HepG2 (cell line): ENCODE measurements at regions not wholly inside any gene's neighbourhood (a gene's known extent, or its start where the extent isn't known, plus 50 kb on each side); places are given as distances from the start of the nearest gene placed in this dataset.

Source experiments
- ATAC-seq: fragments of 200-7000 bp; cut with Tn5 transposase; 3 replicates; pipeline ENCODE4 v1.9.1; 2020; ENCODE audit warnings: mild to moderate bottlenecking, moderate library complexity
- BruUV-seq: library from RNA; stranded (reverse); fragments of 400-500 nt; replicated peaks from 2 replicates; lab custom pipeline; 2021; lab: Mats Ljungman, UMichigan
- CTCF ChIA-PET: fragments of 300-600 bp; formaldehyde crosslinking; extraction: SDS; loops from one replicate; lab custom pipeline; 2021; ENCODE audit warnings: low total read pairs, inconsistent platforms, low intra/inter-chr PET ratio; lab: Yijun Ruan, JAX
- POLR2A ChIA-PET: fragments of 350-600 bp; sonication (Branson Sonifier 250); formaldehyde crosslinking; loops from one replicate; lab custom pipeline; 2020; ENCODE audit warnings: antibody characterized with exemption, inconsistent platforms; lab: Yijun Ruan, JAX
- DNase-seq: peaks from one replicate; pipeline ENCODE4 v3.0.0-alpha.2; 2015; ENCODE audit warnings: low spot score
- FAIRE-seq: peaks from 3 replicates; lab custom pipeline; 2011; peaks lifted over from hg19 to GRCh38; lab: Jason Lieb, UNC
- H2AFZ ChIP-seq: one replicate; pipeline ENCODE4 v1.6.1; 2011; ENCODE audit warnings: low read length, inconsistent platforms
- H3K27ac ChIP-seq: fragments of 300-600 bp; 3 replicates; pipeline ENCODE4 v1.8.0; 2011; ENCODE audit warnings: mixed run types, mild to moderate bottlenecking, mixed read lengths, low read length, inconsistent platforms; ENCODE audit not compliant: insufficient read depth; ENCODE audit errors: extremely low read length
- H3K27me3 ChIP-seq, 2 experiments: fragments of 200-600 bp in 1 of 2; 2 replicates in 1 of 2; 3 replicates in 1 of 2; pipeline versions ENCODE4 v1.6.0 to v1.8.0; 2011; ENCODE audit warnings: low read length in 2 of 2, mild to moderate bottlenecking in 2 of 2, moderate library complexity in 2 of 2, inconsistent platforms in 1 of 2; ENCODE audit not compliant: insufficient read depth in 2 of 2, control insufficient read depth in 1 of 2
- H3K36me3 ChIP-seq, 2 experiments: fragments of 200-600 bp in 1 of 2; replicated peaks in 1 of 2; 2 replicates in 1 of 2; 3 replicates in 1 of 2; pipeline versions ENCODE4 v1.5.1 to v1.8.0; 2011; ENCODE audit warnings: low read length in 2 of 2, inconsistent platforms in 1 of 2; ENCODE audit not compliant: insufficient read depth in 2 of 2, control insufficient read depth in 1 of 2
- H3K4me1 ChIP-seq: 2 replicates; pipeline ENCODE4 v1.5.1; 2012; ENCODE audit warnings: low read length, inconsistent platforms; ENCODE audit not compliant: insufficient read depth
- H3K4me2 ChIP-seq: 2 replicates; pipeline ENCODE4 v1.6.0; 2011; ENCODE audit warnings: low read depth, low read length, inconsistent platforms
- H3K4me3 ChIP-seq, 3 experiments: fragments of 200-600 bp in 1 of 3; sonication (generic), shearing (Covaris generic) in 1 of 3; replicated peaks in 1 of 3; 2 replicates each; pipeline ENCODE4 v1.5.1; 2011 to 2016; ENCODE audit warnings: low read length in 3 of 3, inconsistent platforms in 2 of 3, low read depth in 2 of 3, mild to moderate bottlenecking in 2 of 3, control low read depth in 1 of 3, mixed read lengths in 1 of 3; ENCODE audit not compliant: insufficient read depth in 1 of 3
- H3K79me2 ChIP-seq: one replicate; pipeline ENCODE4 v1.6.1; 2011; ENCODE audit warnings: low read length, inconsistent platforms; ENCODE audit not compliant: insufficient read depth
- H3K9ac ChIP-seq: 2 replicates; pipeline ENCODE4 v1.6.0; 2011; ENCODE audit warnings: mild to moderate bottlenecking, low read depth, low read length, inconsistent platforms; ENCODE audit not compliant: insufficient read depth
- H3K9me3 ChIP-seq: 2 replicates; pipeline ENCODE4 v1.5.1; 2012; ENCODE audit warnings: mild to moderate bottlenecking, low read length
- H4K20me1 ChIP-seq: 2 replicates; pipeline ENCODE4 v1.6.0; 2011; ENCODE audit warnings: inconsistent platforms, mild to moderate bottlenecking, low read length, moderate library complexity; ENCODE audit not compliant: insufficient read depth
- NFE2L1 ChIP-seq: sonication (generic); formaldehyde crosslinking; IDR thresholded peaks from 2 replicates; pipeline ENCODE4 v1.4.0; 2020; ENCODE audit warnings: missing genetic modification reagents, mild to moderate bottlenecking, borderline replicate concordance
- RAD21 ChIP-seq: fragments of 450-650 bp; formaldehyde crosslinking; IDR thresholded peaks from 2 replicates; pipeline ENCODE4 v1.5.0; 2020; ENCODE audit warnings: mild to moderate bottlenecking
- TAF15 ChIP-seq: fragments of 200-400 bp; formaldehyde crosslinking; IDR thresholded peaks from one replicate; pipeline ENCODE4 v1.6.1; 2018; ENCODE audit warnings: mild to moderate bottlenecking, low read depth, low read length; ENCODE audit not compliant: poor library complexity, severe bottlenecking
- ZNF292 ChIP-seq: sonication (generic); formaldehyde crosslinking; IDR thresholded peaks from 2 replicates; pipeline ENCODE4 v1.8.1; 2022; ENCODE audit warnings: mild to moderate bottlenecking, low read depth, missing genetic modification reagents, borderline replicate concordance
- ZNF350 ChIP-seq: sonication (generic); formaldehyde crosslinking; IDR thresholded peaks from 2 replicates; pipeline ENCODE4 v1.4.0; 2020; ENCODE audit warnings: mild to moderate bottlenecking, low read depth, missing genetic modification reagents, borderline replicate concordance
- ZNF629 ChIP-seq: sonication (generic); formaldehyde crosslinking; conservative IDR thresholded peaks from 2 replicates; pipeline ENCODE4 v1.5.0; 2020; ENCODE audit warnings: missing genetic modification reagents
- WGBS: methylation state at CpG from one replicate; pipeline ENCODE4 v1.1.6; 2017; ENCODE audit warnings: low lambda C conversion rate; 5-methylcytosine and 5-hydroxymethylcytosine counted together
- in situ Hi-C: cut with HindIII; loops from 2 replicates; pipeline ENCODE4 v1.10.0; 2017; ENCODE audit warnings: low pct_unique_long_range_greater_than_20kb; ENCODE audit not compliant: extremely low pct_ligation_motif_present
- intact Hi-C: fragments of 100-400 bp; cut with micrococcal nuclease; formaldehyde crosslinking; loops from one replicate; pipeline ENCODE4 v1.10.0; 2022; ENCODE audit not compliant: unreplicated experiment
- TF ChIP-seq, protein P1 (sequence below): sonication (generic); formaldehyde crosslinking; IDR thresholded peaks from 2 replicates; pipeline ENCODE4 v1.4.0; 2020; ENCODE audit warnings: missing genetic modification reagents, borderline replicate concordance
- TF ChIP-seq, protein P2 (sequence below): sonication (generic); formaldehyde crosslinking; conservative IDR thresholded peaks from 2 replicates; pipeline ENCODE4 v1.8.0; 2022; ENCODE audit warnings: low read depth, missing genetic modification reagents
- TF ChIP-seq, protein P3 (sequence below): sonication (generic); formaldehyde crosslinking; IDR thresholded peaks from 2 replicates; pipeline ENCODE4 v1.4.0; 2020; ENCODE audit warnings: missing genetic modification reagents; ENCODE audit errors: not compliant biosample characterization
- TF ChIP-seq, protein P4 (sequence below): sonication (generic); formaldehyde crosslinking; conservative IDR thresholded peaks from 2 replicates; pipeline ENCODE4 v1.8.0; 2022; ENCODE audit warnings: mild to moderate bottlenecking, moderate library complexity, missing genetic modification reagents
- TF ChIP-seq, protein P5 (sequence below): IDR thresholded peaks from 2 replicates; pipeline ENCODE4 v1.6.1; 2018; ENCODE audit warnings: missing genetic modification reagents, mild to moderate bottlenecking, missing compliant biosample characterization
- TF ChIP-seq, protein P6 (sequence below): sonication (generic); formaldehyde crosslinking; IDR thresholded peaks from 2 replicates; pipeline ENCODE4 v1.8.0; 2022; ENCODE audit warnings: missing genetic modification reagents, mild to moderate bottlenecking, borderline replicate concordance

DNA sequence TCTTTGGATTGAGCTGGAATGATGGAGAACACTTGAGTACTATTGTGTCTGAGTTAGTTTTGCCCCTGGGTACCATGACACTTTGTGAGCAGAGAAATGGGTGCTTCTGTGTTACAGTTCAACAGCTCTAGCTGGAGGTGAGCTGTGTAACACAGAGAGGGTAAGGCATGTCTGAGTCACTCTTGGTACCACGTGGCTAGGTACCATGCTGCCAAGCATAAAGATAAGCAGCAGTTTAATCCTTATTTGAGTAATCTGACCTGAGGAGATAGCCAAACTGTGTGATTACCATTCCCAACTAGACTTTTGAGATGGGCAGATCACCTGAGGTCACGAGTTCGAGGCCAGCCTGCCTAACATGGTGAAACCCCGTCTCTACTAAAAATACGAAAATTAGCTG, 122.0 kb downstream of the OLFM4 start:
- WGBS = 5% methylated on average over 4 of the region's 5 CpGs
- ATAC-seq = no peak
- TF ChIP-seq TAF15 (no peak), ZNF350 (no peak), ZNF629 (CRISPR knock-in tag) (no peak), NFE2L1 (CRISPR knock-in tag) (no peak), RAD21 (CRISPR knock-in tag) (no peak), ZNF292 (CRISPR knock-in tag) (no peak)
- TF ChIP-seq, protein P1, sequence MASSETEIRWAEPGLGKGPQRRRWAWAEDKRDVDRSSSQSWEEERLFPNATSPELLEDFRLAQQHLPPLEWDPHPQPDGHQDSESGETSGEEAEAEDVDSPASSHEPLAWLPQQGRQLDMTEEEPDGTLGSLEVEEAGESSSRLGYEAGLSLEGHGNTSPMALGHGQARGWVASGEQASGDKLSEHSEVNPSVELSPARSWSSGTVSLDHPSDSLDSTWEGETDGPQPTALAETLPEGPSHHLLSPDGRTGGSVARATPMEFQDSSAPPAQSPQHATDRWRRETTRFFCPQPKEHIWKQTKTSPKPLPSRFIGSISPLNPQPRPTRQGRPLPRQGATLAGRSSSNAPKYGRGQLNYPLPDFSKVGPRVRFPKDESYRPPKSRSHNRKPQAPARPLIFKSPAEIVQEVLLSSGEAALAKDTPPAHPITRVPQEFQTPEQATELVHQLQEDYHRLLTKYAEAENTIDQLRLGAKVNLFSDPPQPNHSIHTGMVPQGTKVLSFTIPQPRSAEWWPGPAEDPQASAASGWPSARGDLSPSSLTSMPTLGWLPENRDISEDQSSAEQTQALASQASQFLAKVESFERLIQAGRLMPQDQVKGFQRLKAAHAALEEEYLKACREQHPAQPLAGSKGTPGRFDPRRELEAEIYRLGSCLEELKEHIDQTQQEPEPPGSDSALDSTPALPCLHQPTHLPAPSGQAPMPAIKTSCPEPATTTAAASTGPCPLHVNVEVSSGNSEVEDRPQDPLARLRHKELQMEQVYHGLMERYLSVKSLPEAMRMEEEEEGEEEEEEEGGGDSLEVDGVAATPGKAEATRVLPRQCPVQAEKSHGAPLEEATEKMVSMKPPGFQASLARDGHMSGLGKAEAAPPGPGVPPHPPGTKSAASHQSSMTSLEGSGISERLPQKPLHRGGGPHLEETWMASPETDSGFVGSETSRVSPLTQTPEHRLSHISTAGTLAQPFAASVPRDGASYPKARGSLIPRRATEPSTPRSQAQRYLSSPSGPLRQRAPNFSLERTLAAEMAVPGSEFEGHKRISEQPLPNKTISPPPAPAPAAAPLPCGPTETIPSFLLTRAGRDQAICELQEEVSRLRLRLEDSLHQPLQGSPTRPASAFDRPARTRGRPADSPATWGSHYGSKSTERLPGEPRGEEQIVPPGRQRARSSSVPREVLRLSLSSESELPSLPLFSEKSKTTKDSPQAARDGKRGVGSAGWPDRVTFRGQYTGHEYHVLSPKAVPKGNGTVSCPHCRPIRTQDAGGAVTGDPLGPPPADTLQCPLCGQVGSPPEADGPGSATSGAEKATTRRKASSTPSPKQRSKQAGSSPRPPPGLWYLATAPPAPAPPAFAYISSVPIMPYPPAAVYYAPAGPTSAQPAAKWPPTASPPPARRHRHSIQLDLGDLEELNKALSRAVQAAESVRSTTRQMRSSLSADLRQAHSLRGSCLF (CRISPR knock-in tag) = no peak
- TF ChIP-seq, protein P2, sequence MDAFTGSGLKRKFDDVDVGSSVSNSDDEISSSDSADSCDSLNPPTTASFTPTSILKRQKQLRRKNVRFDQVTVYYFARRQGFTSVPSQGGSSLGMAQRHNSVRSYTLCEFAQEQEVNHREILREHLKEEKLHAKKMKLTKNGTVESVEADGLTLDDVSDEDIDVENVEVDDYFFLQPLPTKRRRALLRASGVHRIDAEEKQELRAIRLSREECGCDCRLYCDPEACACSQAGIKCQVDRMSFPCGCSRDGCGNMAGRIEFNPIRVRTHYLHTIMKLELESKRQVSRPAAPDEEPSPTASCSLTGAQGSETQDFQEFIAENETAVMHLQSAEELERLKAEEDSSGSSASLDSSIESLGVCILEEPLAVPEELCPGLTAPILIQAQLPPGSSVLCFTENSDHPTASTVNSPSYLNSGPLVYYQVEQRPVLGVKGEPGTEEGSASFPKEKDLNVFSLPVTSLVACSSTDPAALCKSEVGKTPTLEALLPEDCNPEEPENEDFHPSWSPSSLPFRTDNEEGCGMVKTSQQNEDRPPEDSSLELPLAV (CRISPR knock-in tag) = no peak
- TF ChIP-seq, protein P3, sequence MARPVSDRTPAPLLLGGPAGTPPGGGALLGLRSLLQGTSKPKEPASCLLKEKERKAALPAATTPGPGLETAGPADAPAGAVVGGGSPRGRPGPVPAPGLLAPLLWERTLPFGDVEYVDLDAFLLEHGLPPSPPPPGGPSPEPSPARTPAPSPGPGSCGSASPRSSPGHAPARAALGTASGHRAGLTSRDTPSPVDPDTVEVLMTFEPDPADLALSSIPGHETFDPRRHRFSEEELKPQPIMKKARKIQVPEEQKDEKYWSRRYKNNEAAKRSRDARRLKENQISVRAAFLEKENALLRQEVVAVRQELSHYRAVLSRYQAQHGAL (CRISPR knock-in tag) = no peak
- TF ChIP-seq, protein P4, sequence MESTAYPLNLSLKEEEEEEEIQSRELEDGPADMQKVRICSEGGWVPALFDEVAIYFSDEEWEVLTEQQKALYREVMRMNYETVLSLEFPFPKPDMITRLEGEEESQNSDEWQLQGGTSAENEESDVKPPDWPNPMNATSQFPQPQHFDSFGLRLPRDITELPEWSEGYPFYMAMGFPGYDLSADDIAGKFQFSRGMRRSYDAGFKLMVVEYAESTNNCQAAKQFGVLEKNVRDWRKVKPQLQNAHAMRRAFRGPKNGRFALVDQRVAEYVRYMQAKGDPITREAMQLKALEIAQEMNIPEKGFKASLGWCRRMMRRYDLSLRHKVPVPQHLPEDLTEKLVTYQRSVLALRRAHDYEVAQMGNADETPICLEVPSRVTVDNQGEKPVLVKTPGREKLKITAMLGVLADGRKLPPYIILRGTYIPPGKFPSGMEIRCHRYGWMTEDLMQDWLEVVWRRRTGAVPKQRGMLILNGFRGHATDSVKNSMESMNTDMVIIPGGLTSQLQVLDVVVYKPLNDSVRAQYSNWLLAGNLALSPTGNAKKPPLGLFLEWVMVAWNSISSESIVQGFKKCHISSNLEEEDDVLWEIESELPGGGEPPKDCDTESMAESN (CRISPR knock-in tag) = no peak
- TF ChIP-seq, protein P5, sequence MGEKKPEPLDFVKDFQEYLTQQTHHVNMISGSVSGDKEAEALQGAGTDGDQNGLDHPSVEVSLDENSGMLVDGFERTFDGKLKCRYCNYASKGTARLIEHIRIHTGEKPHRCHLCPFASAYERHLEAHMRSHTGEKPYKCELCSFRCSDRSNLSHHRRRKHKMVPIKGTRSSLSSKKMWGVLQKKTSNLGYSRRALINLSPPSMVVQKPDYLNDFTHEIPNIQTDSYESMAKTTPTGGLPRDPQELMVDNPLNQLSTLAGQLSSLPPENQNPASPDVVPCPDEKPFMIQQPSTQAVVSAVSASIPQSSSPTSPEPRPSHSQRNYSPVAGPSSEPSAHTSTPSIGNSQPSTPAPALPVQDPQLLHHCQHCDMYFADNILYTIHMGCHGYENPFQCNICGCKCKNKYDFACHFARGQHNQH = no peak
- TF ChIP-seq, protein P6, sequence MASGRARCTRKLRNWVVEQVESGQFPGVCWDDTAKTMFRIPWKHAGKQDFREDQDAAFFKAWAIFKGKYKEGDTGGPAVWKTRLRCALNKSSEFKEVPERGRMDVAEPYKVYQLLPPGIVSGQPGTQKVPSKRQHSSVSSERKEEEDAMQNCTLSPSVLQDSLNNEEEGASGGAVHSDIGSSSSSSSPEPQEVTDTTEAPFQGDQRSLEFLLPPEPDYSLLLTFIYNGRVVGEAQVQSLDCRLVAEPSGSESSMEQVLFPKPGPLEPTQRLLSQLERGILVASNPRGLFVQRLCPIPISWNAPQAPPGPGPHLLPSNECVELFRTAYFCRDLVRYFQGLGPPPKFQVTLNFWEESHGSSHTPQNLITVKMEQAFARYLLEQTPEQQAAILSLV (CRISPR knock-in tag) = no peak

More for the DNA sequence above, 122.0 kb downstream of the OLFM4 start:
- no peak overlapping the region for H2AFZ ChIP-seq
- H3K4me2 ChIP-seq = no peak overlapping the region
- H3K9ac ChIP-seq = no peak overlapping the region
- FAIRE-seq = no peak
- H3K27ac ChIP-seq = no peak overlapping the region
- no peaks in the 10 kb centered on the region for H3K4me1 ChIP-seq
- intact Hi-C loops = loop anchor here (5.0 kb wide), 1 partner anchor 543 kb away; no protein-coding TSS in a partner anchor
- ChIA-PET CTCF (no interaction called here), POLR2A (no interaction called here)
- no peaks in the 10 kb centered on the region for H3K27me3 ChIP-seq
- H3K36me3 ChIP-seq = no peaks in the 10 kb centered on the region
- no TSS peak for BruUV-seq
- no peak for DNase-seq
- H3K9me3 ChIP-seq = no peaks in the 10 kb centered on the region
- H3K79me2 ChIP-seq = no peaks in the 10 kb centered on the region
- H4K20me1 ChIP-seq = no peaks in the 10 kb centered on the region
- no peak overlapping the region for H3K4me3 ChIP-seq
- in situ Hi-C loops = no loop called here
